Astrocyte (in vitro differentiated cells and primary cell): ENCODE measurements at regions not wholly inside any gene's neighbourhood (a gene's known extent, or its start where the extent isn't known, plus 50 kb on each side); places are given as distances from the start of the nearest gene placed in this dataset.

Experiments used
- DNase-seq: peaks from one replicate; pipeline ENCODE4 v3.0.0-alpha.2; 2010; ENCODE audit warnings: low read depth
- FAIRE-seq: peaks from 2 replicates; lab custom pipeline; 2011; peaks lifted over from hg19 to GRCh38; lab: Jason Lieb, UNC
- H2AFZ ChIP-seq: 2 replicates; pipeline ENCODE4 v1.6.0; 2012; ENCODE audit warnings: low read depth, low read length, inconsistent platforms
- H3K27ac ChIP-seq: 2 replicates; pipeline ENCODE4 v1.5.1; 2011; ENCODE audit warnings: low read depth, low read length, inconsistent platforms
- H3K27me3 ChIP-seq: 2 replicates; pipeline ENCODE4 v1.6.0; 2011; ENCODE audit warnings: low read length, inconsistent platforms; ENCODE audit not compliant: insufficient read depth
- H3K36me3 ChIP-seq: 2 replicates; pipeline ENCODE4 v1.5.1; 2011; ENCODE audit warnings: low read length, inconsistent platforms; ENCODE audit not compliant: insufficient read depth
- H3K4me1 ChIP-seq: 2 replicates; pipeline ENCODE4 v1.5.1; 2011; ENCODE audit warnings: low read length, inconsistent platforms; ENCODE audit not compliant: insufficient read depth
- H3K4me2 ChIP-seq: 2 replicates; pipeline ENCODE4 v1.6.0; 2012; ENCODE audit warnings: low read length, inconsistent platforms
- H3K4me3 ChIP-seq: 2 replicates; pipeline ENCODE4 v1.5.1; 2011; ENCODE audit warnings: low read depth, mild to moderate bottlenecking, low read length, inconsistent platforms; ENCODE audit not compliant: insufficient read depth
- H3K79me2 ChIP-seq: 2 replicates; pipeline ENCODE4 v1.6.0; 2012; ENCODE audit warnings: mild to moderate bottlenecking, low read length, inconsistent platforms; ENCODE audit not compliant: insufficient read depth
- H3K9ac ChIP-seq: 2 replicates; pipeline ENCODE4 v1.6.0; 2012; ENCODE audit warnings: mild to moderate bottlenecking, low read length, inconsistent platforms
- H3K9me3 ChIP-seq: 2 replicates; pipeline ENCODE4 v1.5.1; 2012; ENCODE audit warnings: low read depth, mild to moderate bottlenecking, low read length, inconsistent platforms; ENCODE audit not compliant: insufficient read depth
- H4K20me1 ChIP-seq: 2 replicates; pipeline ENCODE4 v1.6.0; 2012; ENCODE audit warnings: low read length, inconsistent platforms; ENCODE audit not compliant: insufficient read depth
- H3K27ac Mint-ChIP-seq: one replicate; pipeline ENCODE4 v1.8.0; 2021; ENCODE audit warnings: mild to moderate bottlenecking, mixed read lengths; ENCODE audit not compliant: unreplicated experiment
- H3K27me3 Mint-ChIP-seq: one replicate; pipeline ENCODE4 v1.8.0; 2021; ENCODE audit warnings: low read depth, mixed read lengths; ENCODE audit not compliant: unreplicated experiment
- H3K36me3 Mint-ChIP-seq: one replicate; pipeline ENCODE4 v1.8.0; 2021; ENCODE audit warnings: low read depth, mixed read lengths; ENCODE audit not compliant: unreplicated experiment
- H3K4me1 Mint-ChIP-seq: one replicate; pipeline ENCODE4 v1.8.0; 2021; ENCODE audit warnings: low read depth, mixed read lengths; ENCODE audit not compliant: unreplicated experiment
- H3K4me3 Mint-ChIP-seq: one replicate; pipeline ENCODE4 v1.8.0; 2021; ENCODE audit warnings: mild to moderate bottlenecking, moderate library complexity, mixed read lengths; ENCODE audit not compliant: unreplicated experiment
- H3K9me3 Mint-ChIP-seq: one replicate; pipeline ENCODE4 v1.8.0; 2021; ENCODE audit warnings: mild to moderate bottlenecking, mixed read lengths; ENCODE audit not compliant: unreplicated experiment
- EZH2 ChIP-seq: IDR thresholded peaks from 2 replicates; pipeline ENCODE4 v1.6.1; 2012; ENCODE audit warnings: mild to moderate bottlenecking, low read length, inconsistent platforms; ENCODE audit not compliant: insufficient read depth
- TF ChIP-seq, protein P1 (sequence below): IDR thresholded peaks from 2 replicates; pipeline ENCODE4 v1.5.1; 2011; ENCODE audit warnings: low read depth, mild to moderate bottlenecking, inconsistent platforms, low read length, moderate library complexity; ENCODE audit not compliant: insufficient read depth

- no peaks in the 10 kb centered on the region for H4K20me1 ChIP-seq
- no peak overlapping the region for H2AFZ ChIP-seq
- H3K79me2 ChIP-seq, result no peaks in the 10 kb centered on the region
- no peak overlapping the region for H3K4me3 ChIP-seq
- H3K9me3 ChIP-seq, result peaks cover 3% of the 10 kb centered on the region
- Mint-ChIP-seq H3K4me3 (no peak overlapping the region), H3K9me3 (peaks cover 7% of the 10 kb centered on the region), H3K4me1 (no peaks in the 10 kb centered on the region), H3K27me3 (peaks cover 2% of the 10 kb centered on the region), H3K36me3 (peaks cover 1% of the 10 kb centered on the region), H3K27ac (no peak overlapping the region)
- H3K4me2 ChIP-seq, result no peak overlapping the region
- no peak overlapping the region for H3K9ac ChIP-seq
- DNase-seq, result no peak
- no peak overlapping the region for H3K27ac ChIP-seq
- no peaks in the 10 kb centered on the region for H3K27me3 ChIP-seq
- FAIRE-seq, result no peak
- H3K36me3 ChIP-seq, result no peaks in the 10 kb centered on the region
- TF ChIP-seq, protein P1, sequence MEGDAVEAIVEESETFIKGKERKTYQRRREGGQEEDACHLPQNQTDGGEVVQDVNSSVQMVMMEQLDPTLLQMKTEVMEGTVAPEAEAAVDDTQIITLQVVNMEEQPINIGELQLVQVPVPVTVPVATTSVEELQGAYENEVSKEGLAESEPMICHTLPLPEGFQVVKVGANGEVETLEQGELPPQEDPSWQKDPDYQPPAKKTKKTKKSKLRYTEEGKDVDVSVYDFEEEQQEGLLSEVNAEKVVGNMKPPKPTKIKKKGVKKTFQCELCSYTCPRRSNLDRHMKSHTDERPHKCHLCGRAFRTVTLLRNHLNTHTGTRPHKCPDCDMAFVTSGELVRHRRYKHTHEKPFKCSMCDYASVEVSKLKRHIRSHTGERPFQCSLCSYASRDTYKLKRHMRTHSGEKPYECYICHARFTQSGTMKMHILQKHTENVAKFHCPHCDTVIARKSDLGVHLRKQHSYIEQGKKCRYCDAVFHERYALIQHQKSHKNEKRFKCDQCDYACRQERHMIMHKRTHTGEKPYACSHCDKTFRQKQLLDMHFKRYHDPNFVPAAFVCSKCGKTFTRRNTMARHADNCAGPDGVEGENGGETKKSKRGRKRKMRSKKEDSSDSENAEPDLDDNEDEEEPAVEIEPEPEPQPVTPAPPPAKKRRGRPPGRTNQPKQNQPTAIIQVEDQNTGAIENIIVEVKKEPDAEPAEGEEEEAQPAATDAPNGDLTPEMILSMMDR, result no peak
- no peak for TF ChIP-seq EZH2
- H3K4me1 ChIP-seq, result no peaks in the 10 kb centered on the region
Observed at GRCh38 chr20:39974966-39975501, 714.0 kb downstream of the MAFB start.

GRCh38 chr20:39968495-39968894 lies 720.5 kb downstream of the MAFB start:
- no peak overlapping the region for H3K4me2 ChIP-seq
- FAIRE-seq, result no peak
- Mint-ChIP-seq H3K27ac (no peak overlapping the region), H3K9me3 (peaks cover 8% of the 10 kb centered on the region), H3K4me3 (no peak overlapping the region), H3K36me3 (no peaks in the 10 kb centered on the region), H3K27me3 (no peaks in the 10 kb centered on the region), H3K4me1 (no peaks in the 10 kb centered on the region)
- no peak overlapping the region for H3K9ac ChIP-seq
- H2AFZ ChIP-seq, result no peak overlapping the region
- no peak overlapping the region for H3K4me3 ChIP-seq
- DNase-seq, result no peak
- H4K20me1 ChIP-seq, result no peaks in the 10 kb centered on the region
- TF ChIP-seq, protein P1, result no peak
- no peak for TF ChIP-seq EZH2
- no peaks in the 10 kb centered on the region for H3K36me3 ChIP-seq
- no peaks in the 10 kb centered on the region for H3K4me1 ChIP-seq
- no peaks in the 10 kb centered on the region for H3K9me3 ChIP-seq
- H3K27ac ChIP-seq, result no peak overlapping the region
- H3K79me2 ChIP-seq, result no peaks in the 10 kb centered on the region
- no peaks in the 10 kb centered on the region for H3K27me3 ChIP-seq

DNA sequence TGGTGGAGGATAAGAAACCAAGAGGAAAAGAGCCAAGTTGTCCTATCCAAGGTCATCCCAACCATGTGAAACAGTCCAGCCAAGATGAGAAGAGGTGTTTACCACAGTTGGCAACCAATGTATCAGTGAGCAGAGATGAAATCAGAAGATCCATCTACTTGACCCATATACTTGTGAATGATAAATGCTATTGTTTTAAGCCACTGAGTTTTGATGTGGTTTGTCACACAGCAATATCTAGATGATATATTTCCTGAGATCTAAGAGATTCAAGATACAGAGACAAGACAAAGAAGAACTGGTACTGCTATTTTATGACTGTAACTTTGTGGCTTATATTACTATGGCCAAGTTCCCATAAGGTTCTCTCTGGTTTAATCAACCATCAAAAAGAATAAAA lies 721.2 kb downstream of the MAFB start:
- Mint-ChIP-seq H3K9me3 (peaks cover 8% of the 10 kb centered on the region), H3K4me1 (no peaks in the 10 kb centered on the region), H3K27me3 (no peaks in the 10 kb centered on the region), H3K27ac (no peak overlapping the region), H3K36me3 (no peaks in the 10 kb centered on the region), H3K4me3 (no peak overlapping the region)
- Histone ChIP-seq H3K4me3 (no peak overlapping the region), H2AFZ (no peak overlapping the region), H4K20me1 (no peaks in the 10 kb centered on the region), H3K27ac (no peak overlapping the region), H3K9ac (no peak overlapping the region), H3K4me2 (no peak overlapping the region), H3K9me3 (no peaks in the 10 kb centered on the region), H3K36me3 (no peaks in the 10 kb centered on the region), H3K79me2 (no peaks in the 10 kb centered on the region), H3K27me3 (no peaks in the 10 kb centered on the region), H3K4me1 (no peaks in the 10 kb centered on the region)
- DNase-seq, result no peak
- TF ChIP-seq EZH2, result no peak
- TF ChIP-seq, protein P1, result no peak
- FAIRE-seq, result no peak
